ENCODE measurements at regions not wholly inside any gene's neighbourhood (a gene's known extent, or its start where the extent isn't known, plus 50 kb on each side); places are given as distances from the start of the nearest gene placed in this dataset.

- Histone ChIP-seq H3K4me1 (no peaks in the 10 kb centered on the region), H3K9me3 (no peaks in the 10 kb centered on the region), H3K27me3 (peaks cover 0 to 42% (median 15%) of the 10 kb centered on the region in 3 donors), H3K36me3 (no peaks in the 10 kb centered on the region), H3K27ac (no peak overlapping the region), H3K4me3 (no peak overlapping the region)
- 88 to 90% methylated on average over 32 of the region's 32 CpGs for WGBS, 2 donors
- intact Hi-C loops (cut with DNase I): no loop called here
- TF ChIP-seq POLR2AphosphoS5 (IDR thresholded peaks at IDR 0.05): no peak
- no peak for TF ChIP-seq EP300 (IDR thresholded peaks at IDR 0.05)
- no peak for TF ChIP-seq POLR2A (IDR thresholded peaks at IDR 0.05)
- TF ChIP-seq CTCF (IDR thresholded peaks at IDR 0.05): no peak
- DNase-seq: no peak
These were observed 177.1 kb downstream of the BRD1 start for GRCh38 chr22:49650336-49651241.

- Histone ChIP-seq H3K27me3 (peaks cover 0 to 42% (median 15%) of the 10 kb centered on the region in 3 donors), H3K36me3 (no peaks in the 10 kb centered on the region), H3K4me3 (no peak overlapping the region), H3K4me1 (no peaks in the 10 kb centered on the region), H3K27ac (no peak overlapping the region), H3K9me3 (no peaks in the 10 kb centered on the region)
- no peak for TF ChIP-seq CTCF (IDR thresholded peaks at IDR 0.05)
- no peak for TF ChIP-seq EP300 (IDR thresholded peaks at IDR 0.05)
- TF ChIP-seq POLR2A (IDR thresholded peaks at IDR 0.05): no peak
- TF ChIP-seq POLR2AphosphoS5 (IDR thresholded peaks at IDR 0.05): no peak
- intact Hi-C loops (cut with DNase I): no loop called here
- 61 to 75% methylated on average over 29 of the region's 29 CpGs for WGBS, 2 donors
- no peak for DNase-seq
These were observed 178.3 kb downstream of the BRD1 start for GRCh38 chr22:49649166-49650068.

GRCh38 chr22:49648053-49648452 is 179.6 kb downstream of the BRD1 start:
- intact Hi-C loops (cut with DNase I): no loop called here
- DNase-seq: no peak
- no peak for TF ChIP-seq POLR2A (IDR thresholded peaks at IDR 0.05)
- no peak for TF ChIP-seq EP300 (IDR thresholded peaks at IDR 0.05)
- TF ChIP-seq POLR2AphosphoS5 (IDR thresholded peaks at IDR 0.05): no peak
- TF ChIP-seq CTCF (IDR thresholded peaks at IDR 0.05): no peak
- Histone ChIP-seq H3K27me3 (peaks cover 0 to 48% (median 15%) of the 10 kb centered on the region in 3 donors), H3K27ac (no peak overlapping the region), H3K4me3 (no peak overlapping the region), H3K4me1 (no peaks in the 10 kb centered on the region), H3K36me3 (no peaks in the 10 kb centered on the region), H3K9me3 (no peaks in the 10 kb centered on the region)
- WGBS, 2 donors: 77 to 81% methylated on average over 16 of the region's 16 CpGs

GRCh38 chr22:49647627-49648026 is 180.0 kb downstream of the BRD1 start:
- Histone ChIP-seq H3K36me3 (no peaks in the 10 kb centered on the region), H3K4me1 (no peaks in the 10 kb centered on the region), H3K9me3 (no peaks in the 10 kb centered on the region), H3K27me3 (peaks cover 0 to 48% (median 15%) of the 10 kb centered on the region in 3 donors), H3K4me3 (no peak overlapping the region), H3K27ac (no peak overlapping the region)
- WGBS, 2 donors: 52 to 68% methylated on average over 3 of the region's 3 CpGs
- intact Hi-C loops (cut with DNase I): no loop called here
- TF ChIP-seq EP300 (IDR thresholded peaks at IDR 0.05) (no peak), POLR2A (IDR thresholded peaks at IDR 0.05) (no peak), POLR2AphosphoS5 (IDR thresholded peaks at IDR 0.05) (no peak), CTCF (IDR thresholded peaks at IDR 0.05) (no peak)
- no peak for DNase-seq
